GM12878 (cell line): ENCODE measurements at regions not wholly inside any gene's neighbourhood (a gene's known extent, or its start where the extent isn't known, plus 50 kb on each side); places are given as distances from the start of the nearest gene placed in this dataset.

ENCODE experiments used
- ATAC-seq: fragments of 200-7000 bp; cut with Tn5 transposase; 3 replicates; pipeline ENCODE4 v1.9.1; 2020; ENCODE audit warnings: mild to moderate bottlenecking, moderate library complexity
- BruUV-seq: library from RNA; stranded (reverse); fragments of 400-500 nt; replicated peaks from 2 replicates; lab custom pipeline; 2021; lab: Mats Ljungman, UMichigan
- CTCF ChIA-PET: fragments of 300-600 bp; sonication (Branson Sonifier 250); formaldehyde crosslinking; extraction: SDS; loops from one replicate; lab custom pipeline; 2021; ENCODE audit warnings: inconsistent platforms; lab: Yijun Ruan, JAX
- POLR2A ChIA-PET: fragments of 350-600 bp; formaldehyde crosslinking; extraction: SDS; loops from one replicate; lab custom pipeline; 2021; ENCODE audit warnings: inconsistent platforms; lab: Charles Lee
- RAD21 ChIA-PET: fragments of 300-600 bp; sonication (Branson Sonifier 250); formaldehyde crosslinking; loops from one replicate; lab custom pipeline; 2023; ENCODE audit warnings: antibody characterized with exemption; ENCODE audit not compliant: unreplicated experiment; lab: Charles Lee
- SMC1A ChIA-PET: fragments of 300-600 bp; sonication (Branson Sonifier 250); formaldehyde crosslinking; loops from one replicate; lab custom pipeline; 2023; ENCODE audit not compliant: unreplicated experiment, uncharacterized antibody; lab: Charles Lee
- DNase-seq: peaks from one replicate; pipeline ENCODE4 v3.0.0-alpha.2; 2011; ENCODE audit warnings: low read depth, low spot score
- FAIRE-seq: peaks from 3 replicates; lab custom pipeline; 2011; peaks lifted over from hg19 to GRCh38; lab: Jason Lieb, UNC
- H2AFZ ChIP-seq: 2 replicates; pipeline ENCODE4 v1.6.0; 2011; ENCODE audit warnings: low read depth, low read length, control low read depth; ENCODE audit not compliant: control insufficient read depth
- H3K27ac ChIP-seq: 2 replicates; pipeline ENCODE4 v1.5.1; 2011; ENCODE audit warnings: control low read depth; ENCODE audit not compliant: control insufficient read depth, insufficient read depth
- H3K27me3 ChIP-seq, 2 experiments: replicated peaks in 1 of 2; 2 replicates each; pipeline versions ENCODE4 v1.6.0 to v1.6.1; 2011; ENCODE audit warnings: low read length in 1 of 2; ENCODE audit not compliant: control insufficient read depth in 2 of 2, insufficient read depth in 2 of 2
- H3K36me3 ChIP-seq, 2 experiments: 2 replicates each; pipeline ENCODE4 v1.5.1; 2011; ENCODE audit warnings: low read length in 1 of 2; ENCODE audit not compliant: control insufficient read depth in 2 of 2, insufficient read depth in 2 of 2
- H3K4me1 ChIP-seq: 2 replicates; pipeline ENCODE4 v1.6.1; 2011; ENCODE audit warnings: mild to moderate bottlenecking, low read length, moderate library complexity, mixed read lengths; ENCODE audit not compliant: control insufficient read depth, insufficient read depth
- H3K4me2 ChIP-seq: 2 replicates; pipeline ENCODE4 v1.6.0; 2011; ENCODE audit warnings: control low read depth; ENCODE audit not compliant: control insufficient read depth, insufficient read depth
- H3K4me3 ChIP-seq: fragments of 200-600 bp; sonication (generic); 2 replicates; pipeline ENCODE4 v1.5.1; 2016
- H3K79me2 ChIP-seq: 2 replicates; pipeline ENCODE4 v1.6.0; 2011; ENCODE audit warnings: low read length; ENCODE audit not compliant: control insufficient read depth, insufficient read depth
- H3K9ac ChIP-seq: 2 replicates; pipeline ENCODE4 v1.8.0; 2011; ENCODE audit warnings: low read length, control low read depth, mixed read lengths; ENCODE audit not compliant: control insufficient read depth, insufficient read depth
- H3K9me3 ChIP-seq: replicated peaks from 3 replicates; pipeline ENCODE4 v1.5.1; 2011; ENCODE audit warnings: mild to moderate bottlenecking, low read length; ENCODE audit not compliant: control insufficient read depth, insufficient read depth
- H4K20me1 ChIP-seq: 2 replicates; pipeline ENCODE4 v1.6.0; 2011; ENCODE audit not compliant: control insufficient read depth, insufficient read depth
- ATF7 ChIP-seq: fragments of 450-650 bp; IDR thresholded peaks from 2 replicates; pipeline ENCODE4 v1.6.1; 2016; ENCODE audit warnings: low read depth, mild to moderate bottlenecking
- BCL11A ChIP-seq: IDR thresholded peaks from 2 replicates; pipeline ENCODE4 v1.6.1; 2011; ENCODE audit warnings: low read depth, low read length
- CBX3 ChIP-seq: fragments of 200-600 bp; sonication (generic); IDR thresholded peaks from 2 replicates; pipeline ENCODE4 v1.6.1; 2016; ENCODE audit warnings: low read depth, borderline replicate concordance
- CREM ChIP-seq: IDR thresholded peaks from 2 replicates; pipeline ENCODE4 v1.6.1; 2014; ENCODE audit warnings: antibody characterized with exemption, low read depth
- EP300 ChIP-seq, 2 experiments: fragments of 150-350 bp in 1 of 2; IDR thresholded peaks; 2 replicates each; pipeline ENCODE4 v1.6.1; 2011 to 2012; ENCODE audit warnings: low read depth in 2 of 2, low read length in 2 of 2, borderline replicate concordance in 1 of 2, improper control_type of control experiment in 1 of 2, inconsistent platforms in 1 of 2; ENCODE audit not compliant: control insufficient read depth in 1 of 2
- GABPA ChIP-seq: IDR thresholded peaks from 2 replicates; pipeline ENCODE4 v1.6.1; 2014; ENCODE audit warnings: antibody characterized with exemption, low read depth, mild to moderate bottlenecking, inconsistent platforms
- GATAD2B ChIP-seq: fragments of 450-650 bp; conservative IDR thresholded peaks from 2 replicates; pipeline ENCODE4 v1.6.1; 2017; ENCODE audit warnings: low read depth, mild to moderate bottlenecking, moderate library complexity
- HDAC2 ChIP-seq: fragments of 200-600 bp; sonication (generic); IDR thresholded peaks from 2 replicates; pipeline ENCODE4 v1.6.1; 2017
- IKZF1 ChIP-seq: fragments of 450-650 bp; conservative IDR thresholded peaks from 2 replicates; pipeline ENCODE4 v1.6.1; 2017; ENCODE audit warnings: antibody characterized with exemption, mild to moderate bottlenecking
- KLF5 ChIP-seq: fragments of 450-650 bp; IDR thresholded peaks from 2 replicates; pipeline ENCODE4 v1.6.1; 2014; ENCODE audit warnings: mild to moderate bottlenecking; ENCODE audit not compliant: partially characterized antibody
- LARP7 ChIP-seq: fragments of 450-650 bp; IDR thresholded peaks from 2 replicates; pipeline ENCODE4 v1.6.1; 2017; ENCODE audit warnings: mild to moderate bottlenecking
- MYC ChIP-seq: IDR thresholded peaks from 2 replicates; pipeline ENCODE4 v1.6.1; 2011; ENCODE audit warnings: mild to moderate bottlenecking, low read length, moderate library complexity, inconsistent platforms; ENCODE audit not compliant: insufficient read depth, insufficient replicate concordance, insufficient read length, severe bottlenecking
- POLR2AphosphoS2 ChIP-seq: IDR thresholded peaks from 2 replicates; pipeline ENCODE4 v1.6.1; 2011; ENCODE audit warnings: low read depth, mild to moderate bottlenecking, low read length, improper control_type of control experiment, moderate library complexity
- RCOR1 ChIP-seq: conservative IDR thresholded peaks from 2 replicates; pipeline ENCODE4 v1.6.1; 2012; ENCODE audit warnings: low read depth, low read length, improper control_type of control experiment
- STAT1 ChIP-seq: fragments of 450-650 bp; conservative IDR thresholded peaks from 2 replicates; pipeline ENCODE4 v1.6.1; 2014; ENCODE audit warnings: antibody characterized with exemption, mild to moderate bottlenecking
- STAT3 ChIP-seq: IDR thresholded peaks from 2 replicates; pipeline ENCODE4 v1.6.1; 2011; ENCODE audit warnings: low read depth, low read length, improper control_type of control experiment
- SUPT20H ChIP-seq: IDR thresholded peaks from 2 replicates; pipeline ENCODE4 v1.6.1; 2011; ENCODE audit warnings: low read depth, mild to moderate bottlenecking, low read length, moderate library complexity, borderline replicate concordance; ENCODE audit not compliant: control insufficient read depth
- TCF7 ChIP-seq: IDR thresholded peaks from 2 replicates; pipeline ENCODE4 v1.6.1; 2014; ENCODE audit warnings: antibody characterized with exemption, borderline replicate concordance
- YY1 ChIP-seq: IDR thresholded peaks from 2 replicates; pipeline ENCODE4 v1.6.1; 2011; ENCODE audit warnings: low read depth, mild to moderate bottlenecking, low read length
- ZNF217 ChIP-seq: fragments of 450-650 bp; IDR thresholded peaks from 2 replicates; pipeline ENCODE4 v1.6.1; 2017; ENCODE audit warnings: antibody characterized with exemption, mild to moderate bottlenecking
- ZNF24 ChIP-seq: fragments of 450-650 bp; IDR thresholded peaks from 2 replicates; pipeline ENCODE4 v1.6.1; 2017; ENCODE audit warnings: antibody characterized with exemption, mild to moderate bottlenecking
- ZSCAN29 ChIP-seq: fragments of 450-650 bp; IDR thresholded peaks from 2 replicates; pipeline ENCODE4 v1.6.1; 2017; ENCODE audit warnings: mild to moderate bottlenecking, moderate library complexity
- WGBS: methylation state at CpG from one replicate; pipeline ENCODE4 v1.1.6; 2016; ENCODE audit warnings: low lambda C conversion rate; ENCODE audit not compliant: insufficient replicate concordance, insufficient coverage; ENCODE audit errors: missing lambda C conversion rate; 5-methylcytosine and 5-hydroxymethylcytosine counted together
- in situ Hi-C: fragments of 300-500 bp; cut with MboI; formaldehyde crosslinking; loops from 9 replicates; pipeline ENCODE4 v1.14.3; 2018; ENCODE audit warnings: mixed read lengths
- intact Hi-C: fragments of 100-400 bp; cut with micrococcal nuclease; formaldehyde crosslinking; loops from one replicate; pipeline ENCODE4 v1.14.2; 2022; ENCODE audit not compliant: unreplicated experiment
- TF ChIP-seq, protein P1 (sequence below): fragments of 450-650 bp; IDR thresholded peaks from 2 replicates; pipeline ENCODE4 v1.6.1; 2018; ENCODE audit warnings: borderline replicate concordance, mild to moderate bottlenecking; ENCODE audit not compliant: partially characterized antibody

DNA sequence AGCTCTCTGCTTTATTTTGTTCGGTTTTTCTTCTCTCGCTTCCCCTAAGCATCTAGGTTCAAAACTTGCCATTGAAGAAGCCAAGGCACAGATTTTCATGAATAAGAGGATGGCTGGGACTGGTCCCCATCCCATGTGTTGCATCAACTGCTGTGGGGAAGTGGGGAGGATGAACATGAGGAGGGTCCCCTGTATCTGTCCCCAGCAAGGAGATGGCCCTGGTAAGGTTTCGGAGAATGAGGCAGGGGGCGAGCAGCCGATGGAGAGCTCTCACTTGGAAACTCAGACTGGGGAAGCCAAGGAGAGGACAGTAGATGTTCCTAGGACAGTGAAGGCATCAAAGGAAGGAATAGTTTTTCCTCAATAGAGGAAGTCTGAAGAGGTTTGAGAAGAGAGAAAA is 142.0 kb upstream of the ATP2B2 start (continued):
- TF ChIP-seq, protein P1, sequence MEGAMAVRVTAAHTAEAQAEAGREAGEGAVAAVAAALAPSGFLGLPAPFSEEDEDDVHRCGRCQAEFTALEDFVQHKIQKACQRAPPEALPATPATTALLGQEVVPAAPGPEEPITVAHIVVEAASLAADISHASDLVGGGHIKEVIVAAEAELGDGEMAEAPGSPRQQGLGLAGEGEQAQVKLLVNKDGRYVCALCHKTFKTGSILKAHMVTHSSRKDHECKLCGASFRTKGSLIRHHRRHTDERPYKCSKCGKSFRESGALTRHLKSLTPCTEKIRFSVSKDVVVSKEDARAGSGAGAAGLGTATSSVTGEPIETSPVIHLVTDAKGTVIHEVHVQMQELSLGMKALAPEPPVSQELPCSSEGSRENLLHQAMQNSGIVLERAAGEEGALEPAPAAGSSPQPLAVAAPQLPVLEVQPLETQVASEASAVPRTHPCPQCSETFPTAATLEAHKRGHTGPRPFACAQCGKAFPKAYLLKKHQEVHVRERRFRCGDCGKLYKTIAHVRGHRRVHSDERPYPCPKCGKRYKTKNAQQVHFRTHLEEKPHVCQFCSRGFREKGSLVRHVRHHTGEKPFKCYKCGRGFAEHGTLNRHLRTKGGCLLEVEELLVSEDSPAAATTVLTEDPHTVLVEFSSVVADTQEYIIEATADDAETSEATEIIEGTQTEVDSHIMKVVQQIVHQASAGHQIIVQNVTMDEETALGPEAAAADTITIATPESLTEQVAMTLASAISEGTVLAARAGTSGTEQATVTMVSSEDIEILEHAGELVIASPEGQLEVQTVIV: no peak
- TF ChIP-seq KLF5 (no peak), SUPT20H (no peak), YY1 (no peak), RCOR1 (no peak), TCF7 (no peak), LARP7 (no peak), ZNF24 (no peak), STAT1 (no peak)
- TF ChIP-seq, all 136 proteins: peak for 0

DNA sequence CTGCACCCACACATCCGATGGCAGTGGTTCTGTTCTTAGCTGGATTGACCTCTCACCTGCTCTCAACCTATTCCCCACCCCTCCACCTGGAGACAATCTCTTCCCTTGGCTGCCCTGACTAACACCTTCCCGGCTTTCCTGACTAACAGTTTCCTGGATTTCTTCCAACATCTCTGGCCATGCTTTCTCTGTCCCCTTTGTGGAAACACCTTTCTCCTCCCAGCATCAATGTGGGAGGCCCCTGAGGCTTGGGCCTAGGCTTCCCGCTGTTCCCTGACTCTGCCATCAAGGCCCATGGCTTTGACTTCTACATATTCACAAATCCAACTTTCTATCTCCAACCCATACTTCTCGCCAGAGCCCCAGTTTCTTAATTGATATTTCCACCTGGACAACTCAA is 142.8 kb upstream of the ATP2B2 start:
- ATAC-seq: no peak
- CTCF ChIA-PET: no interaction called here
- no peak for FAIRE-seq
- H3K9ac ChIP-seq: no peak overlapping the region
- WGBS: 25% methylated on average over 4 of the region's 4 CpGs
- no peaks in the 10 kb centered on the region for H3K79me2 ChIP-seq
- no peaks in the 10 kb centered on the region for H3K36me3 ChIP-seq
- SMC1A ChIA-PET: no interaction called here
- in situ Hi-C loops: no loop called here
- H3K27ac ChIP-seq: no peak overlapping the region
- H3K4me1 ChIP-seq: no peaks in the 10 kb centered on the region
- no peak overlapping the region for H3K4me2 ChIP-seq
- H3K4me3 ChIP-seq: no peak overlapping the region
- DNase-seq: no peak
- intact Hi-C loops: no loop called here
- no peaks in the 10 kb centered on the region for H3K9me3 ChIP-seq
- H3K27me3 ChIP-seq: no peaks in the 10 kb centered on the region
- BruUV-seq: no TSS peak
- RAD21 ChIA-PET: no interaction called here
- no peaks in the 10 kb centered on the region for H4K20me1 ChIP-seq
- no peak overlapping the region for H2AFZ ChIP-seq
- POLR2A ChIA-PET: no interaction called here
- TF ChIP-seq, protein P1: no peak
- TF ChIP-seq GABPA (no peak), GATAD2B (no peak), EP300 (IDR thresholded peaks at IDR 0.05; ENCODE audit: borderline replicate concordance in 1 of 2, control insufficient read depth in 1 of 2, low read depth in 2 of 2, low read length in 2 of 2) (no peak), BCL11A (no peak), ZSCAN29 (no peak), ZNF217 (no peak), POLR2AphosphoS2 (no peak), CREM (no peak), IKZF1 (no peak), HDAC2 (no peak), ATF7 (no peak), MYC (no peak), STAT3 (no peak), YY1 (no peak), CBX3 (no peak)
